ENCODE measurements at regions not wholly inside any gene's neighbourhood (a gene's known extent, or its start where the extent isn't known, plus 50 kb on each side); places are given as distances from the start of the nearest gene placed in this dataset.

DNA sequence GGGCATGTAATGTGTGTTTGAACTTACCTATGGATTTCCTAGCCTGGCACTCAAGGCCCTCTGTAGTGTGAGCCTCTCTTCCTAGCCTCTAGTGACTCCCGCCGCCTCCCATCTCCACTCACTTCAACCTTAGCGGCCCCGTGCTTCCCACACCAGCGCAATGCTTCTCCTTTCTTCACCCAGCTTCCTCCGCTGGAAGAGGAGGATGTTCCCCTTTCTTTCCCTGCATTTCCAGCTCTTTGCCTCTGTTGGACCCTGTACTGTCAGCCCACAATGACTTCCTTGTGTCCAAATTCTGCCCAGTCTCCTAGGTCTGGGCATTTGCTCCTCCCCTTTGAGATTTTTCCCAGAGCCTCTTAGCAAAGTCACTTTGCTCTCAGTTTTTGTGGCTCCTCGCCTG is 138.1 kb upstream of the IRF2BP2 start (continued):
- TF ChIP-seq, protein P1, sequence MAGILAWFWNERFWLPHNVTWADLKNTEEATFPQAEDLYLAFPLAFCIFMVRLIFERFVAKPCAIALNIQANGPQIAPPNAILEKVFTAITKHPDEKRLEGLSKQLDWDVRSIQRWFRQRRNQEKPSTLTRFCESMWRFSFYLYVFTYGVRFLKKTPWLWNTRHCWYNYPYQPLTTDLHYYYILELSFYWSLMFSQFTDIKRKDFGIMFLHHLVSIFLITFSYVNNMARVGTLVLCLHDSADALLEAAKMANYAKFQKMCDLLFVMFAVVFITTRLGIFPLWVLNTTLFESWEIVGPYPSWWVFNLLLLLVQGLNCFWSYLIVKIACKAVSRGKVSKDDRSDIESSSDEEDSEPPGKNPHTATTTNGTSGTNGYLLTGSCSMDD (CRISPR knock-in tag; IDR thresholded peaks at IDR 0.05) = no peak
- no peak for TF ChIP-seq SRSF9 (IDR thresholded peaks at IDR 0.05; ENCODE audit: borderline replicate concordance, insufficient read depth, low read depth, low read length, poor library complexity, severe bottlenecking)
- TF ChIP-seq ZNF343 (CRISPR knock-in tag; IDR thresholded peaks at IDR 0.05) = no peak
- peak; percentile 36; the same call in 1 of the 2 replicates for TF ChIP-seq ETV5 (CRISPR knock-in tag; IDR thresholded peaks at IDR 0.05; ENCODE audit: borderline replicate concordance)
- no peak for TF ChIP-seq ZFP36L2 (CRISPR knock-in tag; IDR thresholded peaks at IDR 0.05)
- TF ChIP-seq RCOR2 (CRISPR knock-in tag; IDR thresholded peaks at IDR 0.05) = no peak; the same call in 1 of the 2 replicates
- no peak for TF ChIP-seq ZNF557 (CRISPR knock-in tag; IDR thresholded peaks at IDR 0.05)
- TF ChIP-seq KLF13 (CRISPR knock-in tag; IDR thresholded peaks at IDR 0.05) = no peak
- 0 out of 4 replicates have a peak, but pooled peaks of 1 of the 2 experiments have one; percentile 27 for TF ChIP-seq EP300 (IDR thresholded peaks at IDR 0.05; ENCODE audit: low read depth in 2 of 2, low read length in 2 of 2)
- TF ChIP-seq EP300 (CRISPR knock-in tag; IDR thresholded peaks at IDR 0.05; ENCODE audit: borderline replicate concordance) = no peak
- TF ChIP-seq GATAD2A (CRISPR knock-in tag; IDR thresholded peaks at IDR 0.05) = peak; percentile 50
- TF ChIP-seq NR2F1 (CRISPR knock-in tag; IDR thresholded peaks at IDR 0.05) = no peak
- TF ChIP-seq ZNF460 (CRISPR knock-in tag; IDR thresholded peaks at IDR 0.05; ENCODE audit: borderline replicate concordance) = no peak
- TF ChIP-seq POLR2G (IDR thresholded peaks at IDR 0.05; ENCODE audit: low read depth, low read length) = no peak
- TF ChIP-seq RXRA (CRISPR knock-in tag; IDR thresholded peaks at IDR 0.05) = no peak
- TF ChIP-seq NR2F2 (IDR thresholded peaks at IDR 0.05; ENCODE audit: borderline replicate concordance, low read depth) = no peak
- 0 out of 2 replicates have a peak, but pooled peaks have one; percentile 32 for TF ChIP-seq ZNF772 (CRISPR knock-in tag; IDR thresholded peaks at IDR 0.05)
- TF ChIP-seq NFYB (CRISPR knock-in tag; IDR thresholded peaks at IDR 0.05) = no peak
- no peak for TF ChIP-seq FOXA1 (IDR thresholded peaks at IDR 0.05)
- TF ChIP-seq FOXA1 (CRISPR knock-in tag; IDR thresholded peaks at IDR 0.05) = no peak
- no peak for TF ChIP-seq FOXP1 (IDR thresholded peaks at IDR 0.05)
- TF ChIP-seq FOXP1 (CRISPR knock-in tag; IDR thresholded peaks at IDR 0.05) = 0 out of 2 replicates have a peak, but pooled peaks have one; percentile 7
- no peak for TF ChIP-seq ZNF749 (CRISPR knock-in tag; IDR thresholded peaks at IDR 0.05; ENCODE audit: borderline replicate concordance)
- TF ChIP-seq, protein P2, sequence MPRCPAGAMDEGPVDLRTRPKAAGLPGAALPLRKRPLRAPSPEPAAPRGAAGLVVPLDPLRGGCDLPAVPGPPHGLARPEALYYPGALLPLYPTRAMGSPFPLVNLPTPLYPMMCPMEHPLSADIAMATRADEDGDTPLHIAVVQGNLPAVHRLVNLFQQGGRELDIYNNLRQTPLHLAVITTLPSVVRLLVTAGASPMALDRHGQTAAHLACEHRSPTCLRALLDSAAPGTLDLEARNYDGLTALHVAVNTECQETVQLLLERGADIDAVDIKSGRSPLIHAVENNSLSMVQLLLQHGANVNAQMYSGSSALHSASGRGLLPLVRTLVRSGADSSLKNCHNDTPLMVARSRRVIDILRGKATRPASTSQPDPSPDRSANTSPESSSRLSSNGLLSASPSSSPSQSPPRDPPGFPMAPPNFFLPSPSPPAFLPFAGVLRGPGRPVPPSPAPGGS (CRISPR knock-in tag; IDR thresholded peaks at IDR 0.05) = no peak
- no peak for TF ChIP-seq FLYWCH1 (CRISPR knock-in tag; IDR thresholded peaks at IDR 0.05)
- no peak for TF ChIP-seq RARG (CRISPR knock-in tag; IDR thresholded peaks at IDR 0.05; ENCODE audit: low read depth)
- TF ChIP-seq, protein P3, sequence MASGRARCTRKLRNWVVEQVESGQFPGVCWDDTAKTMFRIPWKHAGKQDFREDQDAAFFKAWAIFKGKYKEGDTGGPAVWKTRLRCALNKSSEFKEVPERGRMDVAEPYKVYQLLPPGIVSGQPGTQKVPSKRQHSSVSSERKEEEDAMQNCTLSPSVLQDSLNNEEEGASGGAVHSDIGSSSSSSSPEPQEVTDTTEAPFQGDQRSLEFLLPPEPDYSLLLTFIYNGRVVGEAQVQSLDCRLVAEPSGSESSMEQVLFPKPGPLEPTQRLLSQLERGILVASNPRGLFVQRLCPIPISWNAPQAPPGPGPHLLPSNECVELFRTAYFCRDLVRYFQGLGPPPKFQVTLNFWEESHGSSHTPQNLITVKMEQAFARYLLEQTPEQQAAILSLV (CRISPR knock-in tag; IDR thresholded peaks at IDR 0.05; ENCODE audit: borderline replicate concordance) = no peak
- no peak for TF ChIP-seq ZBTB39 (CRISPR knock-in tag; IDR thresholded peaks at IDR 0.05)
- no peak for TF ChIP-seq ZC3H4 (CRISPR knock-in tag; IDR thresholded peaks at IDR 0.05; ENCODE audit: borderline replicate concordance)
- no peak for TF ChIP-seq ZNF746 (CRISPR knock-in tag; IDR thresholded peaks at IDR 0.05)
